ENCODE measurements at regions not wholly inside any gene's neighbourhood (a gene's known extent, or its start where the extent isn't known, plus 50 kb on each side); places are given as distances from the start of the nearest gene placed in this dataset.
"Not testable (repeated sequence)": the region's sequence is repeated elsewhere in the genome, so short reads cannot be mapped to it uniquely, and the experiment has no call there.

DNA sequence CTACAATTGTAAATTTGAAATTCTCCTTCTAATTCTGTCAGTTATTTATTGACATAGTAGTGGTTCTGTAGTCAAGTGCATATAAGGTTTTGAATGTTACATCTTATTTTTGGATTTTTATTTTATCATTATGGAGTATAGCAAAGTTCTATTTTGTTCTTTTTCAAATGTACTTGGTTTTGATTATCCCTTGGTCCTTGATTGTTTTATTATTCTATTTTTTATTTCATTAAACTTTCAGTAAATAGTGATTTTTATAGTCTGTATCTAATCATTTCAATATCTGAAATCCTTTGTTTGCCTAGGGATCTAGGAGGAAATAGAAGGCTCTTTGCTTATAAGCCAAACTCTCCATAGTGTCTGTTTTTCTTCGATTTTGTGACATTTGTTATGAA, 87.8 kb downstream of the HFE start:
- DNase-seq: no peak

GRCh38 chr6:26175428-26176181, 88.4 kb downstream of the HFE start:
- DNase-seq: no peak

DNA sequence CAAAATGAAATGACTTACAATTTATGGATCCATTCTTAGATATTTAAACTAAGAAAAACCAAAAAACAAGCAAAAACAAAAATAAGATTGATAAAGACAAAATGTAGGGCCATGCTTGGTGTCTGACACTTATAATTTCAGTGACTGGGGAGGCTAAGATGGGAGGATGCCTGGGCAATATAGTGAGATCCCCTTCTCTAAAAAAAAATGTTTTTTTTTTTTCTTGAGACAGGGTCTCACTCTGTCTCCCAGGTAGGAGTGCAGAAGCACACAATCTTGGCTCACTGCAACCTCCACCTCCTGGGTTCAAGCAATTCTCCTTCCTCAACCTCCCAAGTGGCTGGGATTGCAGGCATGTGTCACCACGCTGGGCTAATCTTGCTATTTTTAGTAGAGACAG, 92.4 kb downstream of the HFE start:
- no peak for DNase-seq

DNA sequence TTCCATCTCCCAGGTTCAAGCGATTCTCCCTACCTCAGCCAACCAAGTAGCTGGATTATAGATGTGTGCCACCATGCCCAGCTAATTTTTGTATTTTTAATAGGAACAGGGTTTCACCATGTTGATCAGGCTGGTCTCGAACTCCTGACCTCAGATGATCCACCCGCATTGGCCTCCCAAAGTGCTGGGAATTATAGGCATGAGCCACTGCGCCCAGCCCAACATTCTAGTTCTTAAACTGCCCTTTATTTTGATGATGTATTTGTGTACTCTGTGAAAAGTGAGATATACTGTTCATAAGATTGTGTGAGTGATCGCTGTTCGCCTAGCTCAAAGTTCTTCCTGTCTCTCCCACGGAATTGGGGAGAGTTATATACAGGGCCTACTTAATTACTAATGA, 93.1 kb downstream of the HFE start:
- DNase-seq: no peak

- no peak for DNase-seq
These were observed 96.0 kb downstream of the HFE start for GRCh38 chr6:26183237-26183580.

DNA sequence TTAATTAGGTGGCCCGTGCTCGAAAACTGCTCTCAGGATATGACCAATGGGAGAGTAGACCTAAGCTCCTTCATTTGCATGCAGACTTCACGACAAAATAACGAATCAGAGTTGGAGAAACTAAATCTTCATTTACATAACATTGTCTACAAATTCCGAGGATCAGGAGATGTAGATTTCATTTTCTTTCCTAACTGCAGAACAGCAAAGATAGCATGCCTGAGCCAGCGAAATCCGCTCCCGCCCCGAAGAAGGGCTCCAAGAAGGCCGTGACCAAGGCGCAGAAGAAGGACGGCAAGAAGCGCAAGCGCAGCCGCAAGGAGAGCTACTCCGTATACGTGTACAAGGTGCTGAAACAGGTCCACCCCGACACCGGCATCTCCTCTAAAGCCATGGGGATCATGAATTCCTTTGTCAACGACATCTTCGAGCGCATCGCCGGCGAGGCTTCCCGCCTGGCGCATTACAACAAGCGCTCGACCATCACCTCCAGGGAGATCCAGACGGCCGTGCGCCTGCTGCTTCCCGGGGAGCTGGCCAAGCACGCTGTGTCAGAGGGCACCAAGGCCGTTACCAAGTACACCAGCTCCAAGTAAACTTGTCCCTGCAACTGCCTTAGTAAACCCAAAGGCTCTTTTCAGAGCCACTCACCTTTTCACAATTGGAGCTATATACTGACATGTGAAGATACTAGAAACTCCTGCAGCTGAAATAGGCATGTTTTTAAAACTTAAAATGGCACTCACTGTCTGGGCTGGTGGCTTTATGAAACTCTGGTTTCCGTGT, 96.5 kb downstream of the HFE start:
- peak; percentile 41 for DNase-seq

DNA sequence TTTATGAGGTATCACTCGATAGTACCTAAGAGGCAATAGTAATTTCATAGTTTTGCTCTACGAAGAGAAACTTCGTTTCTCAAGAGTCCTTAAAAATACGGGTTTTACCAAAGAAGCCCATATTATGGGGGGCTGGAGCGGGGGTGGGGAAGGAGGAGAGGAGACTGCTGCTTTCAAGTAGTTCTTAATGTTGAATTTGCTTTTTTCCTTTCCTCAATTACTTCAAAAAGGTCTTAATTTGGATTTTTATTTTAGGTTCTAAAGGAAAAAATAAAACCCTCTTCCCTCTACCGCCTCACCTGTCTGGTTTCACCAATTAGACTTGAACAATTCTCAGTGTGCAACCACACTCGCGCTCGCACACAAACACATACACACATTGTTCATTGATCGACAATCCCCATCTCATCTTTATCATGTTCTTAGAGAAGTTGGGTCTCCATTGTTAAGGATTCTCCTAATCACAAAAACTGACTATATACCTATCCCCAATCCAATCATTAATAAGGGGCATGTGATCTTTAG, 97.2 kb downstream of the HFE start:
- DNase-seq: no peak

DNA sequence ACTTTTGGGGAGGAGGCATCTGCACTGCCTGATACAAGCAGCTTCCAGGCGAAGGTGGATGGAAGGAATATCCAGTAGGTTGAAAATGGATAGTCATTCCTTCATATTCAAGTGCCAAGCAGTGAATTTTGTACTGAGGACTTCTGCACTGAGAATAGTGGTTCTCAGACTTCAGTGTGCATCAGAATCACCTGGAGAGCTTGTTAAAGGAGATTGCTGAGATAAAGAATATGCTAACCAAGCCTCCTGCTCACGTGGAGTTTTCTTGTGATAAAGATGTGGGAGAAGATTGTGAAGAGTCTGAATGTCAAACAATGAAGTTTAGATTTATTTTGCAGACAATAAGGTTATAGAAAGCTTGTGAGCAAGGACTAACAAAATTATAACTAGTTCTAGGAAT, 97.8 kb downstream of the HFE start:
- no peak for DNase-seq

GRCh38 chr6:26185802-26186201, 98.6 kb downstream of the HFE start:
- no peak for DNase-seq

DNA sequence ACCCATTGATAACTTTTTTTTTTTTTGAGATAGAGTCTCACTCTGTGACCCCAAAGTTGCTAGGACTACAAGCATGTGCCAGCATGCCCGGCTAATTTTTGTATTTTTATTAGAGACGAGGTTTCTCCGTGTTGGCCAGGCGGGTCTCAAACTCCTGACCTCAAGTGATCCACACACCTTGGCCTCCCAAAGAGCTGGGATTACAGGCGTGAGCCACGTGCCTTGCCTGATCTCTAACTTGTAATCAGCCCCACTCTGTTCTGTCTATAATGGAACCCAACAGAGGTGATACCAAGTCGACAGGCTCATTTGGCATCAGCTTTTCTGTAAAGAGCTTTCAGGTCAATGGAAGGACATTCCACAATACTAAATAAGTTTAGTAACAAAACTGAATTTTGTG, 99.4 kb downstream of the HFE start:
- no peak for DNase-seq

DNA sequence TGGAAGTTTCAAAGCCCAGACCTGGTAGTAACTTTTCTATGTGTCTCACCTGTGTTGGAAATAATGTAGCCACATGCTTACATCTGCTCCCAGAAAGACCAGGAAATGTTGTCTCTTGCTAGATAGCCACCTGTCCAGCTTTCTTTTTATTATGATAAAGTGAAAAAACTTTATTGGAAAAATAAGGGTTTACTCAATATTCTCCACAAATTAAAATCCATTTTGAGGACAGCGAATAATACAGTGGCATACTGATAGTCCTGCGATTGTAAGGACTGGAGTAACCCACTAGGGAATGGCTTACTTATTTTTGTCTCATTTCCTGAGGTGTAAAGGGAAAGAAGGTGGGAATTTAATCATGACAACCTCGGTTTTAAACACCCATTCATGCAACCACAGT, 100.1 kb downstream of the HFE start:
- DNase-seq: no peak

DNA sequence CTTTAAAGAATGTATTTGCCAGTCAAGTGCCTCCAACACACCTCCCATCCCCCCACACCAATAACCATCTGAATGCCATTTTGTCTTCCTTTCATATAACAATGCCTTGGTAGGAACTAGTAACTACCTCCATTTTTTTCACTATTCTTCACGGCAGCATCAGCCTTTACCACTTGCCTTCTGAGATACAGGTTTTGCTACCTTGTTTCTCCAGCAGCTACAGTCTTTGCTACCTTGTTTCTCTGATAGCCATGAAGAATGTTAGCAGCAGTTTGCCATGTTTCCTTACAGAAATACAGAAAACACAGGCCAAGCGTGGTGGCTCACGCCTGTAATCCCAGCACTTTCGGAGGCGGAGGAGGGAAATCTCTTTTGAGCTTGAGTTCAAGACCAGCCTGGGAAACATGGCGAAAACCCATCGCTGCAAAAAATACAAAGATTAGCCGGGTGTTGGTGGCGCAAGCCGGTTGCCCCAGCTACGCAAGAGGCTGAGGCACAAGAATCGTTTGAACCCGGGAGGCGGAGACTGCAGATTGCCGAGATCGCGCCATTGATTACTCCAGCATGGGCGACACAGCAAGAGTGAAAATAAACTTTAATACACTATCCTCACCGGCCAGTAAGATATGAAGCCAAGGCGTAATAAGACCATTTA, 100.9 kb downstream of the HFE start:
- DNase-seq: peak; percentile 19

- not testable (repeated sequence) for DNase-seq
These were observed 104.3 kb downstream of the HFE start for GRCh38 chr6:26191512-26191911.

- no peak for DNase-seq
These were observed 106.5 kb downstream of the HFE start for GRCh38 chr6:26193467-26194328.

DNA sequence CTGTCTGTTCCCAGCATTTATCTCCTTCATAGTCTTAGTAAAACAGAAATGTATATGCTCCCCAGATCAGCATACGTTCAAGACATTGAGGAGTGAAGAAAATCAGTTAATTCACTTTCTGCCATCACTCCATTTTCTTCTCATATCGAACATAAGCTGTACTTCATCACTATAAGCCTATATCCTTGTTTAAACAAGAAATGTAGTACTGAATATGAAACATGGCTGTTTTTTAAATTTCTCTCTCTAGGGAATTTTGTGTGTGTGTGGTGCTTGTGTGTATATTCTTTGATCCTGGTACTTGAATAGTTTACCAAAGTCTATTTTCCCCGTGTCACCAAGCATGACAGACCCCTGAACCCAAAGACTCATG, 107.1 kb downstream of the HFE start:
- no peak for DNase-seq

DNA sequence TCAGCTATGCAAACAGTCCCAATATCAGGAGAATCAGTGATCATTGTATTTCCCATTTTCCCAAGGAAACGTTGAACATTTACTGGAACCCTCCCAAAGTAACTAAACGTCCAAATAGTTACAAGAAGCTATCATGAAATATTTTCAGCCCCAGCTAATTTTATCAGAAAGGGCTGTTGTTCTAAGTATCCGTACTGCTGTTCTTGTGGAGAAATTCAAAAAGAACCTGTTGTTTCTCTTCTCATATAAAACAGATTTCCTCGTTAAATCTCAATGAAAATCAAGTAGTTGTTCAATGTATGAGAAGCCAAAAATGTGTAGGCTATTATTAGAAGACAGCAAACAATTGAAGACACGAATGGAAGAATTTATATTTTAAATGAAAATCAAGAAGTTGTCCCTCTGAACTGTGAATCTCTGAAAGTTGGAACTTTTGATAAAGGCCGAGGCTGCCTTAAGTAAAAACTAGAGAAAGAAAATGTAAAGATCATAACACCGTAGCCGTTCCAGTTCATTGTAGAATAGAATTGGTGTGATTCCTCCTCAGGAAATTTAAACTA, 107.7 kb downstream of the HFE start:
- no peak for DNase-seq

DNA sequence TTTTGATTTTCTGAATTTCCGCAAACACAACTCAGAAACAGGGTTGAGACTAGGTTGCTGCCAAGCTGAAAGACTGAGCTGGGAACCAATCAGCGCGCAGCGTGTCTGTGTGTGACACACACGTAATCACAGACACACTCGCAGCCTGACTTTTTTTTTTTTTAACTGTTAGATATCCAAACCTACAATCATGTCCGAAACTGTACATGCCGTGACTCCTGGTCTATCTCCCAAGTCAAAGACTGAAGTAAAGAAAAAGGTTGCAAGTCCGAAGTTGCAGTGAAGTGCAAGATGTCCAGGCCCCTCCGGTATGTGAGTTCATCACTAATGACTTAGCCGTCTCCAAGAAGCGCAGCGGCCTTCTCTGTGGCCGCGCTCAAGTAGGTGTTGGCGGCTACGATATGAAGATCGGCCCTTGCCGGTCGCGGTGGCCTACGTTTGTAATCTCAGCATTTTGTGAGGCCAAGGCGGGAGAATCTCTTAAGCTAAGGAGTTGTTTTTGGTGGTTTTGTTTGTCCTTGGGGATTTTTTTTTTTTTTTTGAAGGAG, 108.2 kb downstream of the HFE start:
- peak; percentile 79 for DNase-seq

DNA sequence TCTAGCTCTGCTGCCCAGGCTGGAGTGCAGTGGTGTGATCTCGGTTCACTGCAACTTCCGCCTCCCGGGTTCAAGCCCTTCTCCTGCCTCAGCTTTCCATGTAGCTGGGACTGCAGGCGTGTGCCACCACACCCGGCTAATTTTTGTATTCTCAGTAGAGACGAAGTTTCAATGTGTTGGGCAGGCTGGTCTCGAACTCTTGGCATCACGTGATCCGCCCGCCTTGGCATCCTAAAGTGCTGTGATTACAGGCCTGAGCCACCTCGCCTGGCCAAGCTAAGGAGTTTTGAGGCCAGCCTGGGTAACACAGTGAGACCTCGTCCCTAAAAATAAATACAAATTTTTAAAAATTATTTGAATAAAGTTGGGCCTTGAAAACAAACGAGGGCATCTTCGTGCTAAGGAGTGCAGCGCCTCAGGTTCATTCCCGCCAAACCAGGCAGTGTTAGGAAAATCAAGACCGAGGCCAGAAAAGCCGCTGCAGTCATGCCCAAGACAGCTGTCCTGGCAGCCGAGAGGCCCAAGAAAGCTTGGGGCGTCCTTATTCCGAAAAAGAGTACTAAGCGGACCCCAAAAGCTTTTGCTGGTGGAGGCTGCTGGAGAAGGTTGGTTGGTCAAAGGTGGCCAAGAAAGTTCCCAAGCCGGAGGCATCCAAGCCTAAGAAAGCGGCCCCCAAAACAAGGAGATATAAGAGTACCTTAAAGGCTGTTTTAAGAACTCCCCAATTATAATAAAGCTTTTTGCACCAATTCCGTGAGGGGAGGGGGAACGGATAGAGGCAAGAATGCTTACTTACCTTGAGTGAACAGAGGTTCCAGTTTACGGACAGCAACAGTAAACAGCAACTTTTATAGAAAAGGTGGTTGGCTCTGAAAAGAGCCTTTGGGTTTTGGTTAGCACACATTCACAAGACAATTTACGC, 109.0 kb downstream of the HFE start:
- DNase-seq: no peak

DNA sequence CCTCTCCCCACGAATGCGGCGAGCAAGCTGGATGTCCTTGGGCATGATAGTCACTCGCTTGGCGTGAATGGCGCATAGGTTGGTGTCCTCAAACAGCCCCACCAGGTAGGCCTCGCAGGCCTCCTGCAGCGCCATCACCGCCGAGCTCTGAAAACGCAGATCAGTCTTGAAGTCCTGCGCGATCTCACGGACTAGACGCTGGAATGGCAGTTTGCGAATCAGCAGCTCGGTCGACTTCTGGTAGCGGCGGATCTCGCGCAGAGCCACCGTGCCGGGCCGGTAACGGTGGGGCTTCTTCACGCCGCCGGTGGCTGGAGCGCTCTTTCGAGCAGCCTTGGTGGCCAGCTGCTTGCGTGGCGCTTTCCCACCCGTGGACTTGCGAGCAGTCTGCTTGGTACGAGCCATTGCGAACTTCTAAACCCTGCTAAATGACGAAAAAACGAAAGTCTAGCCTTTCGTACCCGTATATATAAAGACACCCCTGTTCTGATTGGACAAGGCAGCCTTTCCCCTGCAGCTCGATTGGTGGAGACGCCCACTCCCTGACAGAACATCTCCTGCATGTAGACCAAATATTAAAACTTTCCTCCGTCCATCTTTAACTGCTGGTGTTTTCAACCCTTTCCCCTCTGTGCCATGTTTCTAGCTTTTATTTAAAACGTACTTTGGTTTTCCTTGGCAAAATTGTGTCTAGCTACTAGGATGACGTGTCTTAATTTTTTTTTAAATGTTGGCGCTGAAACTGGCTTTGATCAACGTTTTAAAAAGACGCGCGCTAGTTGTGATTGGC, 109.8 kb downstream of the HFE start:
- DNase-seq: peak; percentile 63

- DNase-seq: no peak
These were observed 110.4 kb downstream of the HFE start for GRCh38 chr6:26197636-26197932.

All from stimulated activated CD4-positive, alpha-beta T cell treated with anti-CD3 and anti-CD28 coated beads, Interleukin-4, amount 100 ng/mL, for 1 hour (primary cell).